Gastroesophageal sphincter (tissue), 4 donors: ENCODE measurements at regions not wholly inside any gene's neighbourhood (a gene's known extent, or its start where the extent isn't known, plus 50 kb on each side); places are given as distances from the start of the nearest gene placed in this dataset.

Source experiments
- ATAC-seq: fragments of 150-250 bp; one replicate; pipeline ENCODE4 v1.9.1; 2016; ENCODE audit warnings: mild to moderate bottlenecking, moderate library complexity
- H3K27ac ChIP-seq, 4 donors: fragments of 200-600 bp; sonication (generic) in 3 of 4; 1 replicate in 3 of 4; 2 replicates in 1 of 4; pipeline ENCODE4 v1.5.1; 2016 to 2019
- H3K27me3 ChIP-seq: fragments of 200-600 bp; sonication (generic); one replicate; pipeline ENCODE4 v1.5.1; 2019
- H3K36me3 ChIP-seq, 2 donors: fragments of 200-600 bp; sonication (generic); one replicate each; pipeline ENCODE4 v1.5.1; 2019; ENCODE audit warnings: control low read depth in 1 of 2
- H3K4me1 ChIP-seq, 3 donors: fragments of 200-600 bp; sonication (generic); 1 replicate in 2 of 3; 2 replicates in 1 of 3; pipeline ENCODE4 v1.5.1; 2016 to 2019; ENCODE audit warnings: control low read depth in 2 of 3
- H3K4me3 ChIP-seq, 2 donors: fragments of 200-600 bp; sonication (generic); one replicate each; pipeline ENCODE4 v1.5.1; 2019; ENCODE audit warnings: mild to moderate bottlenecking in 1 of 2, moderate library complexity in 1 of 2
- H3K9me3 ChIP-seq, 3 donors: fragments of 200-600 bp; sonication (generic); one replicate each; pipeline ENCODE4 v1.5.1; 2017 to 2019; ENCODE audit warnings: control low read depth in 2 of 3
- EP300 ChIP-seq: sonication (generic); formaldehyde crosslinking; IDR thresholded peaks from one replicate; pipeline ENCODE4 v1.6.1; 2017; ENCODE audit warnings: antibody characterized with exemption, mild to moderate bottlenecking
- POLR2A ChIP-seq, 2 donors: fragments of 450-650 bp; IDR thresholded peaks; one replicate each; pipeline ENCODE4 v1.6.1; 2017; ENCODE audit warnings: antibody characterized with exemption in 2 of 2, mild to moderate bottlenecking in 2 of 2, moderate library complexity in 1 of 2
- POLR2AphosphoS5 ChIP-seq: sonication (generic); formaldehyde crosslinking; IDR thresholded peaks from one replicate; pipeline ENCODE4 v1.6.1; 2017; ENCODE audit warnings: antibody characterized with exemption
- WGBS, 2 donors: methylation state at CpG; one replicate each; pipeline ENCODE4 v1.1.5; 2018; ENCODE audit warnings: low coverage in 1 of 2; 5-methylcytosine and 5-hydroxymethylcytosine counted together
- TF ChIP-seq, protein P1 (sequence below), 4 experiments: fragments of 200-600 bp in 2 of 4; fragments of 450-650 bp in 2 of 4; sonication (generic) in 1 of 4; IDR thresholded peaks; one replicate each; pipeline ENCODE4 v1.5.1; 2017 to 2019; ENCODE audit warnings: antibody characterized with exemption in 4 of 4, mild to moderate bottlenecking in 2 of 4, moderate library complexity in 2 of 4

DNA sequence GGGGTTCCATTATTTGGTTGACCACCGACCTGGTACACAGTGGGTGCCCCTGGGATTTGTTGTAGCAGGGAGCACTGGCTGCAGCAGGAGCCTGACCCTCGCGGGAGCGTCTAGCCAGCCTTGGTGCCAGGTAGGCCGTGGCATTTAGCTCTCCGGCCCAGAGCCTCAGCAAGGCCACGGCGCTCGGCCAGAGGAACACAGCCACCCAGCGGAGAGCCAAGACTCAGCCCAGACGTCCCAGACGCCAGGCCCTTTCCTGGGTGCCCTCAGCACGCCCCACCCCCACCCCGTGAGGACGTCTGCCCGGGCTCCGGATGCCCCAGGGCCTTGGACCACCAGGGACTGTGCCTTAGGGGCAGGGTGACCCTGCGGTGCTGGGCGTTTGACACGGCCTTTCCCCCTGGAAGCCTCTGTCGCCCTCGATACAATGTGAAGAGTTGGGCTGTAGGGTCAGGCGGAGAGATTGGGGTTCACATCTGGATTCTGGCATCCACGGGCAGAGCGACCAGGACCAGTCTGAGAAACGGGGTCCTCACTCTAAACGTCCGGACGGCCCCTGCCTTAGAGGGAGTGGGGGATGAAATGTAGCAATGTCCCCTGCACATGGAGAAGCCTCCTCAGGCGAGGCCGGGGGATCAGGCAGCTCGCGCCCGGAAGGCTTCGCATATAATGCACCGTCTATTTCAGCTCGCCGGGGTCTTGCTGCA is 99.2 kb upstream of the FGF3 start:
- ATAC-seq = no peak
- peak overlapping the region in 3 of 4 donors; percentile 22 to 40 (median 38) for H3K27ac ChIP-seq
- TF ChIP-seq, protein P1, sequence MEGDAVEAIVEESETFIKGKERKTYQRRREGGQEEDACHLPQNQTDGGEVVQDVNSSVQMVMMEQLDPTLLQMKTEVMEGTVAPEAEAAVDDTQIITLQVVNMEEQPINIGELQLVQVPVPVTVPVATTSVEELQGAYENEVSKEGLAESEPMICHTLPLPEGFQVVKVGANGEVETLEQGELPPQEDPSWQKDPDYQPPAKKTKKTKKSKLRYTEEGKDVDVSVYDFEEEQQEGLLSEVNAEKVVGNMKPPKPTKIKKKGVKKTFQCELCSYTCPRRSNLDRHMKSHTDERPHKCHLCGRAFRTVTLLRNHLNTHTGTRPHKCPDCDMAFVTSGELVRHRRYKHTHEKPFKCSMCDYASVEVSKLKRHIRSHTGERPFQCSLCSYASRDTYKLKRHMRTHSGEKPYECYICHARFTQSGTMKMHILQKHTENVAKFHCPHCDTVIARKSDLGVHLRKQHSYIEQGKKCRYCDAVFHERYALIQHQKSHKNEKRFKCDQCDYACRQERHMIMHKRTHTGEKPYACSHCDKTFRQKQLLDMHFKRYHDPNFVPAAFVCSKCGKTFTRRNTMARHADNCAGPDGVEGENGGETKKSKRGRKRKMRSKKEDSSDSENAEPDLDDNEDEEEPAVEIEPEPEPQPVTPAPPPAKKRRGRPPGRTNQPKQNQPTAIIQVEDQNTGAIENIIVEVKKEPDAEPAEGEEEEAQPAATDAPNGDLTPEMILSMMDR (IDR thresholded peaks at IDR 0.05) = no peak
- TF ChIP-seq POLR2A (IDR thresholded peaks at IDR 0.05) = no peak
- no peak for TF ChIP-seq POLR2AphosphoS5
- TF ChIP-seq EP300 = no peak
- no peak overlapping the region for H3K4me3 ChIP-seq
- no peaks in the 10 kb centered on the region for H3K36me3 ChIP-seq
- H3K27me3 ChIP-seq = peaks cover 46% of the 10 kb centered on the region
- H3K9me3 ChIP-seq = peaks cover 0 to 7% (median 0%) of the 10 kb centered on the region in 3 donors
- WGBS, 2 donors = 27 to 72% methylated on average over 2 to 13 of the region's 38 CpGs
- H3K4me1 ChIP-seq = peaks cover 0 to 30% (median 17%) of the 10 kb centered on the region in 3 donors

DNA sequence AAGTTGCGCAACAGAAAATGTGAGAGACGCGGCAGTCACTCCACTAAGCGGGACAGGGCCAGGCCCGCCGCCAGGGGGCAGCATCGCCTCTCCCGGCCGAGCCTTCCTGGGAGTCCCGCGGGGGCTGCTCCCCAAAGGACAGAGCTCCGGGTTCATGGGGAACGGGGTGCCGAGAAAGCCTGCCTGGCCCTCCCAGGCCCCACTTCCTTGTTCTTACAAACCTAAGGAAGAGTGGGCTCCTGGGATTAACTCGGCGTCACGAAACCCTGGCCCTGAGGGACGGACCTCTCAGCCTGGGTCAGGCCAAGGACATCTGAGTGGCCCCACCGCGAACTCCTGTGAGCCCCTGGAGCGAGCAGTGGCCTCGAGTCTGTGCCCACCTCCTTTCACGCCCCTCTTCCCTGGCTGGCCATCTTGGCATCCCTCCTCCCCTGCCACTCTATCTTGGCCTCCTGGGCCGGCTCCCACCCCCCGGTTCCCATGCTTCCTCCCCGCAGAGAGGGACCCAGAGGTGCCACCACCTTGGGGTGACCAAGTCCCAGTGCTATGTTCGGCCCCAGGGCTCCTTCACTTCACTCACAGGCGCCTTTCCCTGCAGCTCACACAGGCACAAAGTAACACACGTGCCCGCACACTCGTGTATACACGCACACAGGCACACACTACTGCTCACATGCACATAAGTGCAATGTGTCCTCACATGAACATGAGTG is 99.9 kb upstream of the FGF3 start:
- peaks cover 0 to 30% (median 17%) of the 10 kb centered on the region in 3 donors for H3K4me1 ChIP-seq
- H3K36me3 ChIP-seq = no peaks in the 10 kb centered on the region
- ATAC-seq = peak; percentile 52
- WGBS, 2 donors = 41 to 57% methylated on average over 6 to 10 of the region's 32 CpGs
- H3K27me3 ChIP-seq = peaks cover 52% of the 10 kb centered on the region
- TF ChIP-seq, protein P1 (IDR thresholded peaks at IDR 0.05) = peak in 3 of 4 experiments; percentile 74 to 95 (median 85)
- no peak for TF ChIP-seq POLR2A (IDR thresholded peaks at IDR 0.05)
- H3K4me3 ChIP-seq = no peak overlapping the region
- H3K27ac ChIP-seq = peak overlapping the region in 2 of 4 donors; percentile 22 to 38
- peaks cover 0 to 7% (median 0%) of the 10 kb centered on the region in 3 donors for H3K9me3 ChIP-seq

DNA sequence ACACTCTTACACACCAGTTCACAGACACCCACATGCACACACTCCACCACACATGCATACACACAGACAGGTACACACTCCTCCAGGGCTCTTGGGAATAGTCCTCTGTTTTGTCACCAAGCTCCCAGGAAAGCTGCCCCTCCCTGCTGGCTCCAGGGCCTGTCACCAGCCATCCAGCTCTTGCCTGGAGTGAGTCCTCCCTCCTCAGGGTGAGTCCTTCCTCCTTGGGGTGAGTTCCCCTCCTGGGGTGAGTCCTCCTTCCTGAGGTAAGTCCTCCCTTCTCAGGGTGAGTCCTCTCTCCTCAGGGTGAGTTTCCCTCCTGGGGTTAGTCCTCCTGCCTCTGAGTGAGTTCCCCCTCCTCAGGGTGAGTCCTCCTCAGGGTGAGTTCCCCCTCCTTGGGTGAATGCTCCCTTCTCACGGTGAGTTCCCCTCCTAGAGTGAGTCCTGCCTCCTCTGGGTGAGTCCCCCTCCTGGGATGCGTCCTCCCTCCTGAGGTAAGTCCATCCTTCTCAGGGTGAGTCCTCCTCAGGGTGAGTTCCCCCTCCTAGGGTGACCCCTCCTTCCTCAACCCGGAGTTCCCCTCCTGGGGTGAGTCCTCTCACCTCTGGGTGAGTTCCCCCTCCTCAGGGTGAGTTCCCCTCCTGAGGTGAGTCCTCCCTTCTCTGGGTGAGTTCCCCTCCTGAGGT is 100.6 kb upstream of the FGF3 start:
- no peak overlapping the region for H3K4me3 ChIP-seq
- peaks cover 55% of the 10 kb centered on the region for H3K27me3 ChIP-seq
- no peak for ATAC-seq
- no peaks in the 10 kb centered on the region for H3K36me3 ChIP-seq
- H3K9me3 ChIP-seq = peaks cover 0 to 7% (median 0%) of the 10 kb centered on the region in 3 donors
- no peak for TF ChIP-seq POLR2A (IDR thresholded peaks at IDR 0.05)
- TF ChIP-seq EP300 = no peak
- no peak for TF ChIP-seq POLR2AphosphoS5
- TF ChIP-seq, protein P1 (IDR thresholded peaks at IDR 0.05) = no peak
- H3K27ac ChIP-seq = peak overlapping the region in 2 of 4 donors; percentile 10 to 32
- peaks cover 0 to 29% (median 16%) of the 10 kb centered on the region in 3 donors for H3K4me1 ChIP-seq
- 68% methylated on average over 2 of the region's 3 CpGs; no CpG with 5 or more reads in 1 of the 2 donors for WGBS, 2 donors

DNA sequence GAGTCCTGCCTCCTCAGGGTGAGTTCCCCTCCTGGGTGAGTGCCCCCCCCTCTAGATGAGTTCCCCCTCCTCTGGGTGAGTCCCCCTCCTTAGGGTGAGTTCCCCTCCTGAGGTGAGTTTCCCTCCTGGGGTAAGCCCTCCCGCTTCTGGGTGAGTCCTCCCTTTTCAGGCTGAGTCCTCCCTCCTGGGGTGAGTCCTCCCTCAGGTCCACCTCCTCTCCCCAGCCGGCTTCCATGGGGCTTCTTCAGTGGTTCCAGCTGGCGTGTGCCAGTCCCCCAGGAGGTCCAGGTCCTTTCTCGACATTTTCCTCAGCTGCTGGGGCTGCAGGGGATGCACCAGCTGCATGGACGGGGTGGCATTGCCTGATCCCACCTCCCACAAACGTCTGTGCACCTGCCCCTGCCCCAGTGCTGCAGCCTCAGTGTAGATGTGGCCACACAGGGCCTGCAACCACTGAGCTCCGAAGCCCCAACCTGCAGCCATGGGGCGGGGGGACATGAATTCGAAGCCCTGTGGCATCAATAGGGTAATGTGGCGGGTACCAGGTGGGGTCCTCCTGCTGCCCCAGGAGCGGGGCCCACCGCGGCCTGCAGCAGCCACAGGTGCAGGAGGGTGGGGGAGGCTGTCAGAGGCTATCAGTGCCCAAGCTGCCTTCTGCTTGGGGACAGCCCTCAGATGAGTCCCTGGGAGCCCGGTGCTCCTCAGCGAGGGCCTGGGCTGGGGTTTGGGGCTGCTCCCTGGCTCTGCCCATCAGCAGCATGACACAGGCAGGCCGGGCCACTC is 101.3 kb upstream of the FGF3 start:
- Histone ChIP-seq H3K4me3 (no peak overlapping the region), H3K9me3 (peaks cover 0 to 7% (median 0%) of the 10 kb centered on the region in 3 donors), H3K36me3 (no peaks in the 10 kb centered on the region), H3K27me3 (peaks cover 60% of the 10 kb centered on the region), H3K27ac (peak overlapping the region in 2 of 4 donors; percentile 54 to 61), H3K4me1 (peaks cover 0 to 25% (median 10%) of the 10 kb centered on the region in 3 donors)
- 76% methylated on average over 4 of the region's 16 CpGs; no CpG with 5 or more reads in 1 of the 2 donors for WGBS, 2 donors
- no peak for TF ChIP-seq POLR2A (IDR thresholded peaks at IDR 0.05)
- TF ChIP-seq EP300 = no peak
- TF ChIP-seq, protein P1 (IDR thresholded peaks at IDR 0.05) = no peak
- TF ChIP-seq POLR2AphosphoS5 = no peak
- no peak for ATAC-seq
